Vagina (tissue), 2 donors: ENCODE measurements at regions not wholly inside any gene's neighbourhood (a gene's known extent, or its start where the extent isn't known, plus 50 kb on each side); places are given as distances from the start of the nearest gene placed in this dataset.

Experiments used
- DNase-seq, 2 donors: peaks; one replicate each; pipeline ENCODE4 v3.0.0-alpha.2; 2017; ENCODE audit errors: extremely low spot score in 2 of 2
- H3K27ac ChIP-seq: fragments of 200-600 bp; sonication (generic); one replicate; pipeline ENCODE4 v1.5.1; 2019
- H3K27me3 ChIP-seq: fragments of 200-600 bp; sonication (generic); one replicate; pipeline ENCODE4 v1.5.1; 2019
- H3K36me3 ChIP-seq, 2 donors: fragments of 200-600 bp; sonication (generic); one replicate each; pipeline ENCODE4 v1.5.1; 2017 to 2019
- H3K4me1 ChIP-seq: fragments of 200-600 bp; sonication (generic); one replicate; pipeline ENCODE4 v1.5.1; 2019
- H3K4me3 ChIP-seq, 2 donors: fragments of 200-600 bp; sonication (generic); 1 replicate in 1 of 2; 2 replicates in 1 of 2; pipeline ENCODE4 v1.5.1; 2016 to 2019
- H3K9me3 ChIP-seq: fragments of 200-600 bp; sonication (generic); one replicate; pipeline ENCODE4 v1.5.1; 2019
- CTCF ChIP-seq, 3 experiments: fragments of 450-650 bp in 2 of 3; fragments of 200-600 bp in 1 of 3; sonication (generic) in 1 of 3; IDR thresholded peaks; one replicate each; pipeline ENCODE4 v1.5.1; 2017 to 2019; ENCODE audit warnings: antibody characterized with exemption in 3 of 3, mild to moderate bottlenecking in 2 of 3, moderate library complexity in 2 of 3
- POLR2A ChIP-seq, 2 donors: fragments of 450-650 bp; IDR thresholded peaks; one replicate each; pipeline ENCODE4 v1.6.1; 2017; ENCODE audit warnings: antibody characterized with exemption in 2 of 2, mild to moderate bottlenecking in 2 of 2, moderate library complexity in 2 of 2
- POLR2AphosphoS5 ChIP-seq, 2 donors: sonication (generic); formaldehyde crosslinking; IDR thresholded peaks; one replicate each; pipeline ENCODE4 v1.9.0; 2017; ENCODE audit warnings: antibody characterized with exemption in 2 of 2, mild to moderate bottlenecking in 2 of 2, low read depth in 1 of 2; ENCODE audit not compliant: insufficient read depth in 1 of 2
- intact Hi-C: fragments of 100-400 bp; cut with DNase I; formaldehyde crosslinking; loops from one replicate; pipeline ENCODE4 v1.15.1; 2023

- TF ChIP-seq CTCF (IDR thresholded peaks at IDR 0.05): no peak
- TF ChIP-seq POLR2A (IDR thresholded peaks at IDR 0.05): no peak
- no peak for TF ChIP-seq POLR2AphosphoS5 (IDR thresholded peaks at IDR 0.05; ENCODE audit: insufficient read depth in 1 of 2, low read depth in 1 of 2)
- intact Hi-C loops: no loop called here
- H3K9me3 ChIP-seq: no peaks in the 10 kb centered on the region
- no peak overlapping the region for H3K4me3 ChIP-seq
- no peak overlapping the region for H3K27ac ChIP-seq
- no peaks in the 10 kb centered on the region for H3K36me3 ChIP-seq
- no peaks in the 10 kb centered on the region for H3K4me1 ChIP-seq
- no peaks in the 10 kb centered on the region for H3K27me3 ChIP-seq
- no peak for DNase-seq
These were observed 514.8 kb downstream of the EPHA3 start for GRCh38 chr3:89622063-89622700.

DNA sequence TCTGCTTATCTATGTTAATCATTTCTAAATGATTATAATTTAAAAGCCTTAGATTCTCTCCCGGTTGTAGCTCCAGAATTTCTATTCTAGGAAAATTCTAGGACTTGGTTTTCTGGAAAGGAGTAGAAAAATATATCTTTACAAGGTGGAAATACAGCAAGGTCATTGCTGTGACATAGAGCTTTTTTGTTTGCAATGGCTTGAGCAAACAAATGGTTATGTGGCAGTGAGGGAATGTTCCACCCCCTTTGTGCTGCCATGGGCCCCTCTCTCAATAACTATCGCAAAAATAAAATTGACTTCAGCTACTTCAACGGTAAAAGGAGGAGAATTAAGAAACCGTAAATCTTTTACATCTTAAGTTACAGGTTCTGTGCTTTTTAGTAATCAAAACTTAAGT, 517.1 kb downstream of the EPHA3 start:
- Histone ChIP-seq H3K4me1 (no peaks in the 10 kb centered on the region), H3K36me3 (no peaks in the 10 kb centered on the region), H3K27me3 (no peaks in the 10 kb centered on the region), H3K27ac (no peak overlapping the region), H3K4me3 (no peak overlapping the region), H3K9me3 (no peaks in the 10 kb centered on the region)
- DNase-seq: no peak
- TF ChIP-seq CTCF (IDR thresholded peaks at IDR 0.05) (no peak), POLR2AphosphoS5 (IDR thresholded peaks at IDR 0.05; ENCODE audit: insufficient read depth in 1 of 2, low read depth in 1 of 2) (no peak), POLR2A (IDR thresholded peaks at IDR 0.05) (no peak)
- intact Hi-C loops: no loop called here

DNA sequence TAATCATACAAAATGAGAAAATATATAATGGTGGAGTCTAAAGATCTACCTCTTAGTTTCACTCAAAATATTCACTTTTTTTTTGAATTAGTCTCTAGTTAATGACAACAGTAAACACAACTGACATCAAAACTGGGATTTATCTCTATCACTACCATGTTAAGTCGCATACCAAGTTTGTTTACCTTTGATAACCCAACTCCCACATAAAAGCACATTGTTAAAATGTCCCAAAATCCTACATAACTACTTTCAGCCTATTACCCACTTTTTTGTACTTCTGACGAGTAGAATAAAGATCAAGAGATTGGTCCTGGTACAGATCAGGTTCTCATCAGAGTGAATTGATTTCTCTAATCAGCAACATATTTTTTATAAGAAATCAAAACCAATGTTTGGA, 518.5 kb downstream of the EPHA3 start:
- Histone ChIP-seq H3K36me3 (no peaks in the 10 kb centered on the region), H3K9me3 (no peaks in the 10 kb centered on the region), H3K4me1 (no peaks in the 10 kb centered on the region), H3K27ac (no peak overlapping the region), H3K4me3 (no peak overlapping the region), H3K27me3 (no peaks in the 10 kb centered on the region)
- intact Hi-C loops: no loop called here
- DNase-seq: no peak
- TF ChIP-seq CTCF (IDR thresholded peaks at IDR 0.05) (no peak), POLR2AphosphoS5 (IDR thresholded peaks at IDR 0.05; ENCODE audit: insufficient read depth in 1 of 2, low read depth in 1 of 2) (no peak), POLR2A (IDR thresholded peaks at IDR 0.05) (no peak)

- no peaks in the 10 kb centered on the region for H3K36me3 ChIP-seq
- H3K4me1 ChIP-seq: no peaks in the 10 kb centered on the region
- no peak overlapping the region for H3K4me3 ChIP-seq
- TF ChIP-seq POLR2A (IDR thresholded peaks at IDR 0.05) (no peak), POLR2AphosphoS5 (IDR thresholded peaks at IDR 0.05; ENCODE audit: insufficient read depth in 1 of 2, low read depth in 1 of 2) (no peak), CTCF (IDR thresholded peaks at IDR 0.05) (no peak)
- H3K9me3 ChIP-seq: no peaks in the 10 kb centered on the region
- intact Hi-C loops: no loop called here
- no peak overlapping the region for H3K27ac ChIP-seq
- H3K27me3 ChIP-seq: no peaks in the 10 kb centered on the region
- no peak for DNase-seq
These were observed 521.6 kb downstream of the EPHA3 start for GRCh38 chr3:89628856-89629670.

DNA sequence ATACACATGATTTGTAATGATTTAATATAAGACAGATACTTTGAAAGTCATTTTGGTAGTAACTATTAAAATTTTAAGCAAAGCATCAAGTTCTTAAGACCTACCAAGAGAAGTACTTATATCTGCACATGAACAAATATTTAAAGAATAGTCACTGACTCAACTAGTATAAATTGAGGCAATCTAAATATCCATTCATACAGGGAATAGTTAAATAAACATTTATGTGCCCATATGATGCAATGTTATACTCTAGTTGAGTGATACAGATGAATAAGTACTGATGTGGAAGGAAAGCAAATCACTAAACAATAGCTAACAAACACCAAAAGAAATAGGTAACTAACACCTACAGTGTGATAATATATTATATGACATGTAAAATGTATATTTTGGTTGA, 527.7 kb downstream of the EPHA3 start:
- no peaks in the 10 kb centered on the region for H3K27me3 ChIP-seq
- intact Hi-C loops: no loop called here
- TF ChIP-seq CTCF (IDR thresholded peaks at IDR 0.05): no peak
- no peak for TF ChIP-seq POLR2AphosphoS5 (IDR thresholded peaks at IDR 0.05; ENCODE audit: insufficient read depth in 1 of 2, low read depth in 1 of 2)
- no peak for TF ChIP-seq POLR2A (IDR thresholded peaks at IDR 0.05)
- no peak overlapping the region for H3K4me3 ChIP-seq
- H3K27ac ChIP-seq: no peak overlapping the region
- no peaks in the 10 kb centered on the region for H3K36me3 ChIP-seq
- H3K9me3 ChIP-seq: no peaks in the 10 kb centered on the region
- no peaks in the 10 kb centered on the region for H3K4me1 ChIP-seq
- DNase-seq: no peak
